Renal cortical epithelial cell (primary cell): ENCODE measurements at regions not wholly inside any gene's neighbourhood (a gene's known extent, or its start where the extent isn't known, plus 50 kb on each side); places are given as distances from the start of the nearest gene placed in this dataset.
"Not testable (repeated sequence)": the region's sequence is repeated elsewhere in the genome, so short reads cannot be mapped to it uniquely, and the experiment has no call there.

Experiments used
- DNase-seq: peaks from one replicate; pipeline ENCODE4 v3.0.0-alpha.2; 2011; ENCODE audit warnings: low read depth

GRCh38 chr16:60810250-60810649, 1226.0 kb downstream of the CDH8 start:
- no peak for DNase-seq

- no peak for DNase-seq
These were observed 1243.8 kb downstream of the CDH8 start for GRCh38 chr16:60792437-60792836.

GRCh38 chr16:60788631-60789030, 1247.6 kb downstream of the CDH8 start:
- no peak for DNase-seq

- DNase-seq: no peak
These were observed 1260.0 kb downstream of the CDH8 start for GRCh38 chr16:60776281-60776680.

- DNase-seq: no peak
These were observed 1265.1 kb downstream of the CDH8 start for GRCh38 chr16:60771138-60771537.

- DNase-seq: not testable (repeated sequence)
These were observed 1265.9 kb downstream of the CDH8 start for GRCh38 chr16:60770384-60770783.

- DNase-seq: no peak
These were observed 1272.4 kb downstream of the CDH8 start for GRCh38 chr16:60763869-60764268.

- no peak for DNase-seq
These were observed 1280.3 kb downstream of the CDH8 start for GRCh38 chr16:60755907-60756306.

GRCh38 chr16:60748366-60748765, 1287.9 kb downstream of the CDH8 start:
- DNase-seq: no peak

- DNase-seq: no peak
These were observed 1292.0 kb downstream of the CDH8 start for GRCh38 chr16:60744198-60744597.

GRCh38 chr16:60741810-60742209, 1294.4 kb downstream of the CDH8 start:
- no peak for DNase-seq

GRCh38 chr16:60739737-60740683, 1296.2 kb downstream of the CDH8 start:
- no peak for DNase-seq

- DNase-seq: no peak
These were observed 1304.7 kb downstream of the CDH8 start for GRCh38 chr16:60731329-60732050.

- DNase-seq: no peak
These were observed 1307.2 kb downstream of the CDH8 start for GRCh38 chr16:60729051-60729450.

- no peak for DNase-seq
These were observed 1308.4 kb downstream of the CDH8 start for GRCh38 chr16:60727851-60728250.

- DNase-seq: no peak
These were observed 1316.2 kb downstream of the CDH8 start for GRCh38 chr16:60720060-60720459.

- no peak for DNase-seq
These were observed 1318.4 kb downstream of the CDH8 start for GRCh38 chr16:60717808-60718207.

- no peak for DNase-seq
These were observed 1324.1 kb downstream of the CDH8 start for GRCh38 chr16:60712144-60712543.

- no peak for DNase-seq
These were observed 1331.5 kb downstream of the CDH8 start for GRCh38 chr16:60704726-60705125.

- DNase-seq: no peak
These were observed 1333.1 kb downstream of the CDH8 start for GRCh38 chr16:60703096-60703495.

GRCh38 chr16:60686824-60687223, 1349.4 kb downstream of the CDH8 start:
- no peak for DNase-seq

GRCh38 chr16:60684002-60684401, 1352.2 kb downstream of the CDH8 start:
- no peak for DNase-seq

- no peak for DNase-seq
These were observed 1354.0 kb downstream of the CDH8 start for GRCh38 chr16:60682219-60682618.
